Esophagus squamous epithelium (tissue), 4 donors: ENCODE measurements at regions not wholly inside any gene's neighbourhood (a gene's known extent, or its start where the extent isn't known, plus 50 kb on each side); places are given as distances from the start of the nearest gene placed in this dataset.

Source experiments
- POLR2A ChIP-seq, 4 donors: fragments of 450-650 bp; IDR thresholded peaks; one replicate each; pipeline ENCODE4 v1.6.1; 2017; ENCODE audit warnings: antibody characterized with exemption in 4 of 4, mild to moderate bottlenecking in 4 of 4, moderate library complexity in 3 of 4
- TF ChIP-seq, protein P1 (sequence below), 6 experiments: fragments of 450-650 bp in 4 of 6; fragments of 200-600 bp in 2 of 6; sonication (generic) in 2 of 6; IDR thresholded peaks; one replicate each; pipeline ENCODE4 v1.5.1; 2016 to 2019; ENCODE audit warnings: antibody characterized with exemption in 6 of 6, mild to moderate bottlenecking in 4 of 6, moderate library complexity in 4 of 6

DNA sequence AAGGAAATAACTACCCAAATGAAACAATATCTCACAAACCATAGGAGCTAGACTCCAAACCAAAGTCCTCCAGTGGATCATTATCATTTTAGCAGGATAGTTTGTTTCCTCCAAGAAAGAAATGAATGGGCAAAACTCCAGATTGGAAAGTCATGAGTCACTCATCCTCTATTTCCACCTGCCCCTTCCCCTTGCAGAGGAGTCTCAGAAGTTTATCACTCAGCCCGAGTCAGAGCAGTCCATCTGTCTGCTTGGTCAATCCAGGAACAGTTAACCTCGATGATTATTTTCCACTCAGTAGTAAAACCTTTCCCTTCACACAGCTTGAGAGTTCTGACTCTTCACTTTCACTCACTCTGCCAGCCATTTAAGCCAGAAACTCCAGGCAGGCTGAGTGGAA lies 462.2 kb downstream of the BCL11A start:
- TF ChIP-seq POLR2A (IDR thresholded peaks at IDR 0.05) = no peak
- TF ChIP-seq, protein P1, sequence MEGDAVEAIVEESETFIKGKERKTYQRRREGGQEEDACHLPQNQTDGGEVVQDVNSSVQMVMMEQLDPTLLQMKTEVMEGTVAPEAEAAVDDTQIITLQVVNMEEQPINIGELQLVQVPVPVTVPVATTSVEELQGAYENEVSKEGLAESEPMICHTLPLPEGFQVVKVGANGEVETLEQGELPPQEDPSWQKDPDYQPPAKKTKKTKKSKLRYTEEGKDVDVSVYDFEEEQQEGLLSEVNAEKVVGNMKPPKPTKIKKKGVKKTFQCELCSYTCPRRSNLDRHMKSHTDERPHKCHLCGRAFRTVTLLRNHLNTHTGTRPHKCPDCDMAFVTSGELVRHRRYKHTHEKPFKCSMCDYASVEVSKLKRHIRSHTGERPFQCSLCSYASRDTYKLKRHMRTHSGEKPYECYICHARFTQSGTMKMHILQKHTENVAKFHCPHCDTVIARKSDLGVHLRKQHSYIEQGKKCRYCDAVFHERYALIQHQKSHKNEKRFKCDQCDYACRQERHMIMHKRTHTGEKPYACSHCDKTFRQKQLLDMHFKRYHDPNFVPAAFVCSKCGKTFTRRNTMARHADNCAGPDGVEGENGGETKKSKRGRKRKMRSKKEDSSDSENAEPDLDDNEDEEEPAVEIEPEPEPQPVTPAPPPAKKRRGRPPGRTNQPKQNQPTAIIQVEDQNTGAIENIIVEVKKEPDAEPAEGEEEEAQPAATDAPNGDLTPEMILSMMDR (IDR thresholded peaks at IDR 0.05) = no peak
